ENCODE measurements at regions not wholly inside any gene's neighbourhood (a gene's known extent, or its start where the extent isn't known, plus 50 kb on each side); places are given as distances from the start of the nearest gene placed in this dataset.

- no peak for DNase-seq (ENCODE audit: low spot score)
Observed at GRCh38 chr16:74232806-74233465, 63.7 kb upstream of the PSMD7 start.

- no peak for DNase-seq (ENCODE audit: low spot score)
Observed at GRCh38 chr16:74230126-74230525, 66.5 kb upstream of the PSMD7 start.

GRCh38 chr16:74226338-74226954 is 70.2 kb upstream of the PSMD7 start:
- DNase-seq (ENCODE audit: low spot score) = peak; percentile 6

- no peak for DNase-seq (ENCODE audit: low spot score)
Observed at GRCh38 chr16:74224828-74225612, 71.6 kb upstream of the PSMD7 start.

DNA sequence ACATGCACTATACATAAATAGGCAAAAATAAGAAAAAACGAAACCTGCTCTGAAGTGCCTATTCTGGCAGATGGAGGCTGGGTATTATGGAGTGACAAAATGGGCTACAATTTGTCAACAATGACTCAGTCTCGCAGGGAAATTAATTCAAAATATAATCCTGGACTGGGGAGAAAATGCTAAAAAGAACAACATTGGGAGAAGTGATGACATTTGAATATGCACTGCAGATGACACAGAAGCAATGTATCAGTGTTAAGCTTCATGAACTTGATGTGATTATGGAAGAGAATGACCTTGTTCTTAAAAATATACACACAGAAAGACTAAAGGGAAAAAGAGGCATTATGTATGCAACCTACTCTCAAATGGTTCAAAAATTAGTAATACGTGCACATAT is 74.8 kb upstream of the PSMD7 start:
- no peak for DNase-seq (ENCODE audit: low spot score)

- no peak for DNase-seq (ENCODE audit: low spot score)
Observed at GRCh38 chr16:74219706-74220105, 76.9 kb upstream of the PSMD7 start.

DNA sequence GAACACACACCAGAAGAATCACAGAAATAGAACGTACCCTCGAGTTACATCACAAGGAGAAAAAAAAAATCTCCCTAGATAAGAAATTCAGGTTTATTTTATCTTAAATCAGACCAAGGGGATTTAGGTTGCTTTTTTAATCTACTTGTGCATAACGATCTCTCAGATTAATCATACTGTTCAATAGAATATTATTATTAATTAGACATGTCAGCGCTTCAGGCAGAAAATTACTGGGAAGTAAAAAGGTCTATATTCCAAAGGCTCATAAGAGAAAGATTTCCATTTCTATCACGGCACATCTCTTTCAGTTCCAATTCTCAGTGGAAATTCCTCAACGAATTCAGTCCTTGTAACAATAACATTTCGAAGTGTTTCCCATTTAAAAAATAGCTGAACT is 77.7 kb upstream of the PSMD7 start:
- no peak for DNase-seq (ENCODE audit: low spot score)

GRCh38 chr16:74216319-74216718 is 80.3 kb upstream of the PSMD7 start:
- no peak for DNase-seq (ENCODE audit: low spot score)

- no peak for DNase-seq (ENCODE audit: low spot score)
Observed at GRCh38 chr16:74215249-74215648, 81.4 kb upstream of the PSMD7 start.

DNA sequence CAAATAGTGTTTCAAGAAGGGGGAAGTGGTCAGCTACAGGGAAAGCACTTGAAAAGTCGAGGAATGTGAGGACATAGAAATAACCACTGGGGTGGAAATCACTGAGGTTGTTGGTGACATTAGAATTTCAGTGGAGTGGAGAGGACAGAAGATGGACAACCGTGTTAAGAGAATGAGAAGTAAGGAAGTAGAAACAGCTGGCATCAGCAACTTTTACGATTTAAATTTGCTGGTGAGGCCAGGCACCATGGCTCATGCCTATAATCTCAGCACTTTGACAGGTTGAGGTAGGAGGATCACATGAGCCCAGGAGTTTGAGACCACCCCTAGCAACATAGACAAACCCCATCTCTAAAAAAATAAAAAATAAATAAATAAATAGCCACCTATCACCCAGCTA is 83.2 kb upstream of the PSMD7 start:
- DNase-seq (ENCODE audit: low spot score) = no peak

GRCh38 chr16:74210245-74210644 is 86.4 kb upstream of the PSMD7 start:
- no peak for DNase-seq (ENCODE audit: low spot score)

- DNase-seq (ENCODE audit: low spot score) = no peak
Observed at GRCh38 chr16:74202009-74202408, 94.6 kb upstream of the PSMD7 start.

DNA sequence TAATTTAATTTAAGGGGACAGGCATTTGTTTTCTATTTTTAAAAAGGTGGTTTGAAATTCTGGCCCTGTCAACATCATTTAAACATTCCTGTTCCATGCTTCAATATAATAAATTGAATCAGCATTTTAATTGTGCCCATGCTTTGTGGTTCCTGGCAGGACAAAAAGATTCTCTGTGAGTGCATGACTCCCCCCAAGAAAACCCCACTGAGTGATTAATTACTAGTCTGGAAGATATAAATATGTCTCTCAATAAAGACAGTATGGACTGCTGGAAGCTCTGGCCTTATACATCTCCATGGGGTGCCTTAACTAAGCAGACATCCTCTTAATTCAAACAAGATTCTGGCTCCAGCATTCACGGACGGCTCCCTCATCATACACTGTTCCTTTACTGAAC is 95.0 kb upstream of the PSMD7 start:
- no peak for DNase-seq (ENCODE audit: low spot score)

DNA sequence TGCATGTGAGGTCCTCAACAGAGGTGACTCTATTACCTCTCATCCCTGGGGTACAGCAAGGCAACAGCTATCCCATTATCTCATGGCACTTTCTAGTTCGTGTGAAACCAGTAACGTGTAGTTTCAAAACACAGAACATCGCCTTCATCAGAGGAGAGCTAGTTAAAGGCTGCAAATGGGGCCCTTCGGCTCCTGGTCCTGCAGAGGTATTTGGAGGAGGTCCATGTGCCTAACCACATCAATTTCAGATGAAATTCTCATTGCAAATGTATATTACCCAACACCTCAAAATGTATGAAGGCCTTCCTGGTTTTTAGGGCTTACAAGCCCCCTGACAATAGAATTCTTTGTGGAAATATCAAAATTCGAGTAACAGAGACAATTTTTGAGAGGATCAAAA is 95.7 kb upstream of the PSMD7 start:
- no peak for DNase-seq (ENCODE audit: low spot score)

DNA sequence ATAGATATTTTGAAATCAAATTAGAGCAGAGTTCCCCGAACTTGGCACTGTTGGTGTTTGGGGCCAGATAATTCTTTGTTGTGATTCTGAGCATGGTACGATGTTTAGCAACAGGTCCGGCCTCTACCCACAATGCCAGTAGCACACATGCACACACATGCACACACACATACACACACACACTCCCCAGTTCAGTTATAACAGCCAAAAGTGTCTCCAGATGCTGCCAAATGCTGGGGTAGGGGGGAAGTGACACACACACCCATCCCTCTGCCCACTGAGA is 96.8 kb upstream of the PSMD7 start:
- DNase-seq (ENCODE audit: low spot score) = no peak

- DNase-seq (ENCODE audit: low spot score) = no peak
Observed at GRCh38 chr16:74199066-74199841, 97.4 kb upstream of the PSMD7 start.

DNA sequence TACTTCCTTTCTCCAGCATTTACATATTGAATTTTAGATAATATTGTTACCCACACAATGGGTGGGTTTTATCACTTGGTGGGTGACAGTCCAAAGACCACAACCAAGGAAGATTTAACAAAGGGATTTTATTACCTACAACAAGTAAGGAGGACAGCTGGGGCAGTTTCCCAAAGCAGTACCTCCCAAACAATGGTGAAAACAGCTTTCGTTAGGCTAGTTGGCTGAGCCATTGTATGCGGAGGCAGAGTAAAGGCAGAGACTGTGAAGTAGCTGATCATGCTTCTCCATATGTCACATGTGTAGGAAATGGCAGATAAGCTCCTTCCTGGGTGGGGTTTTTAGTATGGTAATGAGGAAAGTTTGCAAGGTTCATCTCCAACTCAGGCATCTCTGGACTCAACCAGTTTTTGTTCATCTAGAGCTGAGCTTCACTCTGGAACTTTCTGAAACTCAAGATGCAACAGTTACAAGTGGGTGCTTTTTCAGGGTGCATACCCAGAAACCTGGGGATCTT is 104.3 kb upstream of the PSMD7 start:
- DNase-seq (ENCODE audit: low spot score) = no peak

DNA sequence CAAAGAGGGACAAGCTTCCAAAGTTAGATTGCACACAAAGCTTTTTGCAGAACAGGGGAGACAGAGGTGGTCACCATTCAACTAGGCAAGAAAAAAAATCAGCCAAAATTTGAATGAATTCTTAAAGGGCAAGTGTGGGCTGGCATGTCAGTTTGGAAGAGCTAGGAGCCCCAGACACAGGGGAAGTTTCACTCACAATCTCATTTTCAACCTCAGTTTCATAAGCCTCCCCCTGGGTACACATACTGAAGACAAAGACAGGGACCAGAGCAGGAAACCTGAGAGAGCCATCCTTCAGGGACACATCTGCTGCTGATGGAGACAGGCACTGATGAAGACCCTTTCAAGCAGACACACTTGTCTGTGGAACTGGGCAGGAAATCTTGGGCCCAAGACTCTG is 106.3 kb upstream of the PSMD7 start:
- no peak for DNase-seq (ENCODE audit: low spot score)

- no peak for DNase-seq (ENCODE audit: low spot score)
Observed at GRCh38 chr16:74188856-74189255, 107.8 kb upstream of the PSMD7 start.

GRCh38 chr16:74186561-74186971 is 110.0 kb upstream of the PSMD7 start:
- no peak for DNase-seq (ENCODE audit: low spot score)

DNA sequence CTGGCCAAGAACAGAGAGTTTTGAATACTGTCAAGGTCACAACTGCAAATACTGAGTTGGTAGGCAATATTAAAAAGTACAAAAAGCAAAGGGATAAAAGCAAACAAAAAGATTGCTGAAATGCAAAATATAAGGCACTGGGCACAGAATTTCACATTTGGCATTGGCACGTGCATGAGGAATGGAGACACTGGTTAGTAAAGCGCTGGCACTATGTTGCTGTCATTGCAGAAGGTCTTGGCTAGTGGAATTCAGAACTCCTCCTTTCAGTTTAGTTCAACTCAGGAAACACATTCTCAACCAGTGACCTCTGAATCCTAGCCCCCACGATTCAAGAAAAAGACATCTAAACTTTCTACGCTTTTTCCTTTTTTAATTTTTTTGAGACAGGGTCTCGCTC is 111.8 kb upstream of the PSMD7 start:
- DNase-seq (ENCODE audit: low spot score) = no peak

DNA sequence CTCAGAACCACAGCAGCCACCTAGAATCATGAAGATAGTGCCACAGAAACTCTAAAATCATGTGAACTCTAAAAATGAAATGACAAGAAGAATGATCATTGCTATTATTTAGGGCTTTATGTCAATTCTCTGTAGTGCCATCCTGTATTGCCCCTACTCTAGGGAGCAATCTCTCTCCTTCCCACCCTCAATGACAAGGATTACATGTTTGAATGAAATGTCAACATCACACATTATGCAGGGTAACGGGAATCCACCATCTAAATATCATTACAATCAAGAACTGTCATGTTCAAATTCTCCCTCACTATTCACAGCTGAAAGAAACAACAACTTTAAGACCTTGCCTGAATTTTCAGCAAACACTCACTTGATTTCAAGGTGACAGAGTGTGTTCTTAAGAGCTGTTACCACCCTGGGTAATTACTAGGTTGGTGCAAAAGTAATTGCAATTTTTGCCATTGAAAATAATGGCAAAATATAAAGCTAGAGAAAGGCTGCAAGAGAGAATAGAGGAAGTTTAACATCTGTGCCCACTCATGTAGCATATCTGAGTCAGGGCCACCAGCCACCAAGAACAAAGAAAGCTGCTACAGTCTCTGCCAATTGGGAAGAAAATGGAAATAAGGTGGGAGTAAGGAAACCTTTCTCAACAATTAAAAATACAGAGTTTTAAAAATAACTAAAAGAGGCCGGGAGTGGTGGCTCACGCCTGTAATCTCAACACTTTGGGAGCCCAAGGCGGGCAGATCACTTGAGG is 112.8 kb upstream of the PSMD7 start:
- no peak for DNase-seq (ENCODE audit: low spot score)
